Mesothelial cell of epicardium (in vitro differentiated cells): ENCODE measurements at regions not wholly inside any gene's neighbourhood (a gene's known extent, or its start where the extent isn't known, plus 50 kb on each side); places are given as distances from the start of the nearest gene placed in this dataset.

Experiments used
- DNase-seq, 2 experiments: peaks; one replicate each; pipeline ENCODE4 v3.0.0; 2021; ENCODE audit warnings: low spot score in 2 of 2; ENCODE audit not compliant: unreplicated experiment in 2 of 2
- H3K27ac Mint-ChIP-seq: 2 replicates; pipeline ENCODE4 v1.8.0; 2021; ENCODE audit warnings: mixed read lengths
- H3K27me3 Mint-ChIP-seq: 2 replicates; pipeline ENCODE4 v1.8.0; 2021; ENCODE audit warnings: low read depth, mixed read lengths
- H3K36me3 Mint-ChIP-seq: 2 replicates; pipeline ENCODE4 v1.8.0; 2021; ENCODE audit warnings: mixed read lengths
- H3K4me1 Mint-ChIP-seq: 2 replicates; pipeline ENCODE4 v1.8.0; 2021; ENCODE audit warnings: mixed read lengths
- H3K4me3 Mint-ChIP-seq: 2 replicates; pipeline ENCODE4 v1.8.0; 2021; ENCODE audit warnings: mild to moderate bottlenecking, moderate library complexity, mixed read lengths
- H3K9me3 Mint-ChIP-seq: 2 replicates; pipeline ENCODE4 v1.8.0; 2021; ENCODE audit warnings: mixed read lengths
- CTCF ChIP-seq: fragments of 200-600 bp; sonication (generic); IDR thresholded peaks from one replicate; pipeline ENCODE4 v1.5.0; 2021; ENCODE audit warnings: antibody characterized with exemption; ENCODE audit not compliant: unreplicated experiment

- Mint-ChIP-seq H3K9me3 (peaks cover 17% of the 10 kb centered on the region), H3K27ac (no peak overlapping the region), H3K4me1 (no peaks in the 10 kb centered on the region), H3K36me3 (no peaks in the 10 kb centered on the region), H3K4me3 (no peak overlapping the region), H3K27me3 (peaks cover 2% of the 10 kb centered on the region)
- no peak for DNase-seq
- no peak for TF ChIP-seq CTCF
Measured at GRCh38 chr4:84327526-84327925, 171.6 kb downstream of the NKX6-1 start.

- no peak overlapping the region for H3K4me3 Mint-ChIP-seq
Measured at GRCh38 chr4:84325625-84326024, 173.5 kb downstream of the NKX6-1 start.

GRCh38 chr4:84324303-84325245 lies 174.5 kb downstream of the NKX6-1 start:
- Mint-ChIP-seq H3K36me3 (no peaks in the 10 kb centered on the region), H3K4me3 (no peak overlapping the region), H3K27ac (no peak overlapping the region), H3K27me3 (peaks cover 11% of the 10 kb centered on the region), H3K4me1 (no peaks in the 10 kb centered on the region), H3K9me3 (peaks cover 4% of the 10 kb centered on the region)
- no peak for TF ChIP-seq CTCF
- no peak for DNase-seq

More at GRCh38 chr4:84325625-84326024, 173.5 kb downstream of the NKX6-1 start:
- Mint-ChIP-seq H3K9me3 (peaks cover 9% of the 10 kb centered on the region), H3K36me3 (no peaks in the 10 kb centered on the region), H3K4me1 (no peaks in the 10 kb centered on the region), H3K27me3 (peaks cover 5% of the 10 kb centered on the region), H3K27ac (no peak overlapping the region)
- no peak for TF ChIP-seq CTCF
- no peak for DNase-seq

- H3K36me3 Mint-ChIP-seq: no peaks in the 10 kb centered on the region
- TF ChIP-seq CTCF: no peak
Measured at GRCh38 chr4:84319124-84319523, 180.0 kb downstream of the NKX6-1 start.

GRCh38 chr4:84317513-84317912 lies 181.6 kb downstream of the NKX6-1 start:
- no peak for TF ChIP-seq CTCF
- Mint-ChIP-seq H3K4me1 (no peaks in the 10 kb centered on the region), H3K27ac (no peak overlapping the region), H3K27me3 (peaks cover 50% of the 10 kb centered on the region), H3K4me3 (no peak overlapping the region), H3K36me3 (no peaks in the 10 kb centered on the region), H3K9me3 (peaks cover 4% of the 10 kb centered on the region)
- no peak for DNase-seq

More at GRCh38 chr4:84319124-84319523, 180.0 kb downstream of the NKX6-1 start:
- DNase-seq: no peak
- Mint-ChIP-seq H3K27ac (no peak overlapping the region), H3K9me3 (peaks cover 4% of the 10 kb centered on the region), H3K4me1 (no peaks in the 10 kb centered on the region), H3K4me3 (no peak overlapping the region), H3K27me3 (peaks cover 48% of the 10 kb centered on the region)
